Fibroblast of pulmonary artery (primary cell): ENCODE measurements at regions not wholly inside any gene's neighbourhood (a gene's known extent, or its start where the extent isn't known, plus 50 kb on each side); places are given as distances from the start of the nearest gene placed in this dataset.
"Not testable (repeated sequence)": the region's sequence is repeated elsewhere in the genome, so short reads cannot be mapped to it uniquely, and the experiment has no call there.

ENCODE experiments used
- DNase-seq: peaks from one replicate; pipeline ENCODE4 v3.0.0-alpha.2; 2010; ENCODE audit warnings: low read depth
- H3K4me3 ChIP-seq: replicated peaks from 2 replicates; pipeline ENCODE4 v1.5.1; 2011; ENCODE audit warnings: low read depth, mild to moderate bottlenecking, control low read depth, low read length, moderate library complexity
- CTCF ChIP-seq: IDR thresholded peaks from 2 replicates; pipeline ENCODE4 v1.5.1; 2011; ENCODE audit warnings: mild to moderate bottlenecking, control low read depth, low read length, inconsistent platforms; ENCODE audit errors: missing control alignments

GRCh38 chr10:2543974-2544373 lies 523.4 kb upstream of the PFKP start:
- no peak overlapping the region for H3K4me3 ChIP-seq
- no peak for DNase-seq
- no peak for TF ChIP-seq CTCF

GRCh38 chr10:2543142-2543886 lies 524.0 kb upstream of the PFKP start:
- no peak for TF ChIP-seq CTCF

GRCh38 chr10:2541176-2541575 lies 526.2 kb upstream of the PFKP start:
- DNase-seq = no peak
- TF ChIP-seq CTCF = no peak
- no peak overlapping the region for H3K4me3 ChIP-seq

More at GRCh38 chr10:2543142-2543886, 524.0 kb upstream of the PFKP start:
- DNase-seq = no peak
- no peak overlapping the region for H3K4me3 ChIP-seq

- no peak for TF ChIP-seq CTCF
Observed at GRCh38 chr10:2529945-2530344, 537.4 kb upstream of the PFKP start.

GRCh38 chr10:2525781-2526180 lies 541.6 kb upstream of the PFKP start:
- TF ChIP-seq CTCF = no peak
- DNase-seq = no peak
- no peak overlapping the region for H3K4me3 ChIP-seq

More at GRCh38 chr10:2529945-2530344, 537.4 kb upstream of the PFKP start:
- no peak overlapping the region for H3K4me3 ChIP-seq
- DNase-seq = no peak

- no peak overlapping the region for H3K4me3 ChIP-seq
- no peak for DNase-seq
- TF ChIP-seq CTCF = no peak
Observed at GRCh38 chr10:2519139-2519538, 548.2 kb upstream of the PFKP start.

GRCh38 chr10:2509081-2509531 lies 558.2 kb upstream of the PFKP start:
- no peak for DNase-seq
- no peak overlapping the region for H3K4me3 ChIP-seq
- no peak for TF ChIP-seq CTCF

GRCh38 chr10:2501366-2501940 lies 565.9 kb upstream of the PFKP start:
- DNase-seq, H3K4me3 ChIP-seq: not testable (repeated sequence)
